ENCODE measurements at regions not wholly inside any gene's neighbourhood (a gene's known extent, or its start where the extent isn't known, plus 50 kb on each side); places are given as distances from the start of the nearest gene placed in this dataset.

- Mint-ChIP-seq H3K4me1 (ENCODE audit: low read depth) (no peaks in the 10 kb centered on the region), H3K4me3 (no peak overlapping the region), H3K36me3 (ENCODE audit: low read depth) (peaks cover 1% of the 10 kb centered on the region), H3K27ac (no peak overlapping the region), H3K27me3 (ENCODE audit: low read depth) (no peaks in the 10 kb centered on the region), H3K9me3 (peaks cover 11% of the 10 kb centered on the region)
- no peak for DNase-seq
- intact Hi-C loops (cut with micrococcal nuclease) = no loop called here
- CTCF ChIA-PET = interaction anchor here (0.6 kb wide), 1 partner anchor 310 kb away, joined by 4 read pairs; no protein-coding TSS in a partner anchor
These were observed 199.9 kb downstream of the RNF144A start for GRCh38 chr2:7117076-7117475.

DNA sequence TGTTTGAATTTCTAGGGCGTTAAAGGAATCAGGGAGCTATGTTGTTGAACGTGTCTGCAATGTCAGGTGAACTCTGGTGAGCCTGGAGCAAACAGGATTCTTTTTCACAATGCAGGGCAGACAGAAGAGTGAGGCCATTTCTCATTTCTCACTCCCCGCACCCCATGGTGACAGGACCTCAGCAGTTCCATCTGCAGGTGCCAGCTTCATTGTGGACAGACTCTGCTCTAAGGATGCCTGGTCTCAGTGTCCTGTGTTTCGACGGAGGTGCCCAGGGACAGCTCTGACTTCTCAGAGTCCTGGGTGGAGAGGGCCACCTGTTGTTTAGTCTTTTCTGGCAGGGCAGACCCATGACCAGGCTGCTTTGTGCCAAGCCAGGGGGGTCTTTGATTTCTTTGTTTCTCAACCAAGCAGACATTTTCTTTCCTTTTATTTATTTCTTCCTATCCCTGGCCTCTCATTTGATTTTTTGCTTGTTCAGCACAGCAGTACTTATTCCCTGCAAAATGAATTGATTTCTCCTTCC is 201.5 kb downstream of the RNF144A start:
- H3K27ac Mint-ChIP-seq = no peak overlapping the region
- intact Hi-C loops (cut with micrococcal nuclease) = no loop called here
- CTCF ChIA-PET = no interaction called here

DNA sequence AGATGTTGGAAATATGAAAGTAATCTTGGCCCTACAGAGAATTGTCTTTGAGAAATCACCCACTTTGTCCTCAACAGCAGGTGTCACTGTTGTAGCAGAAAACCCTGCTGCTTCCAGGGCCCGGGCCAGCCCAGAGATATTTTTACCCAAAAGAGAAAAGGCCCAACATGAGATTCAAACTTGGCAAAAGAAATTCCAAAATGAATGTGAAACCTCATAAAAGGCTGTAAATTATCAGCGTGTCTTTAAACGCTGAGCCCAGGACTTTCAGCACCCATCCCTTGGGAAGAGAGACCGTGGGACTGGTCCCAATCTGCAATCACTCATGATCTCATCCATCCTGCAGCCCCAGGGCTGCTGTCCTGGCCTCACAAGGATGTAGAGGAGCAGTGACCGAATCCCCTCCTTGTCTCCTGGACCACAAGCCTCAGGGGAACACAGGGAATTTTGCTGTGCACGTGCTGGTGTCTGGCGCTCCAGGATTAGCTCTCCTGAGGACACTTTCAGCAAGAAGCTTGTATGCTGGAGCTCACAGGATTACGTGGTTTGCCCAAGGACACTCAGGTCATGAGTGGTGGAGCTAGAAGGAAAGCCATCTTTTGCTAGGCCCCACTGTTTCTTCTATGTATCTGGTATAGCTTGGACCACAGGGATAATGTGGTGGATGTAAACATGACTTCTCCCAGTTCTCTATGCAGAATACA is 202.1 kb downstream of the RNF144A start:
- Mint-ChIP-seq H3K4me3 (no peak overlapping the region), H3K4me1 (ENCODE audit: low read depth) (no peaks in the 10 kb centered on the region), H3K9me3 (peaks cover 2% of the 10 kb centered on the region), H3K36me3 (ENCODE audit: low read depth) (peaks cover 4% of the 10 kb centered on the region), H3K27me3 (ENCODE audit: low read depth) (no peaks in the 10 kb centered on the region), H3K27ac (no peak overlapping the region)
- intact Hi-C loops (cut with micrococcal nuclease) = no loop called here
- peak; percentile 44 for DNase-seq
- CTCF ChIA-PET = interaction anchor here (0.7 kb wide), 1 partner anchor 308 kb away, joined by 3 read pairs; no protein-coding TSS in a partner anchor

More for the DNA sequence above, 201.5 kb downstream of the RNF144A start:
- H3K27me3 Mint-ChIP-seq (ENCODE audit: low read depth) = no peaks in the 10 kb centered on the region
- DNase-seq = no peak
- peaks cover 1% of the 10 kb centered on the region for H3K36me3 Mint-ChIP-seq (ENCODE audit: low read depth)
- H3K9me3 Mint-ChIP-seq = peaks cover 6% of the 10 kb centered on the region
- no peak overlapping the region for H3K4me3 Mint-ChIP-seq
- H3K4me1 Mint-ChIP-seq (ENCODE audit: low read depth) = no peaks in the 10 kb centered on the region

DNA sequence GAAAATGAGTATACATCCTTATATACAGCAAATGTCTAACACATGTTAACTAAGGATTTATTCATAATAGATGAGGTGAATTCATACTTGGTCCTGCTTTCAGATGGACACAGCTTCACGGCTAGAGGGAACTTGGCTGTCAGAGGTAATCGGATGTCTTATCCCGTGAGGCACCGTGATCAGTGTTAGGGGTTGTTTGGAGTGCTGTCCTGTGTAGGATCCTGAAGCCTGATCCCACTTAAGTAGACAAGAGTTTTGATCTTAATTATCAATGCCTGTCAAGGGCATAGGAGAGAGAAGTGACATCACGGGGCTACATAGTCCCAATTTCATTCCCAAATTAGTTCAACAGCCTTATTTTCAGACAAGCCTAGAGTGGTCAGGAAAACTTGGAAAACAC is 204.6 kb downstream of the RNF144A start:
- CTCF ChIA-PET = no interaction called here
- intact Hi-C loops (cut with micrococcal nuclease) = loop anchor here (5.0 kb wide), 1 partner anchor 1565 kb away; no protein-coding TSS in a partner anchor
- H3K4me1 Mint-ChIP-seq (ENCODE audit: low read depth) = no peaks in the 10 kb centered on the region

GRCh38 chr2:7127156-7127555 is 209.9 kb downstream of the RNF144A start:
- H3K36me3 Mint-ChIP-seq (ENCODE audit: low read depth) = peaks cover 4% of the 10 kb centered on the region
- H3K9me3 Mint-ChIP-seq = peaks cover 3% of the 10 kb centered on the region
- H3K4me3 Mint-ChIP-seq = no peak overlapping the region
- no peak for DNase-seq
- peaks cover 3% of the 10 kb centered on the region for H3K4me1 Mint-ChIP-seq (ENCODE audit: low read depth)
- intact Hi-C loops (cut with micrococcal nuclease) = no loop called here
- H3K27ac Mint-ChIP-seq = no peak overlapping the region
- no peaks in the 10 kb centered on the region for H3K27me3 Mint-ChIP-seq (ENCODE audit: low read depth)
- CTCF ChIA-PET = no interaction called here

More for the DNA sequence above, 204.6 kb downstream of the RNF144A start:
- H3K27me3 Mint-ChIP-seq (ENCODE audit: low read depth) = no peaks in the 10 kb centered on the region
- DNase-seq = no peak
- H3K36me3 Mint-ChIP-seq (ENCODE audit: low read depth) = peaks cover 4% of the 10 kb centered on the region
- H3K27ac Mint-ChIP-seq = no peak overlapping the region
- H3K9me3 Mint-ChIP-seq = peaks cover 3% of the 10 kb centered on the region
- no peak overlapping the region for H3K4me3 Mint-ChIP-seq

GRCh38 chr2:7127687-7128086 is 210.5 kb downstream of the RNF144A start:
- H3K36me3 Mint-ChIP-seq (ENCODE audit: low read depth) = peaks cover 4% of the 10 kb centered on the region
- intact Hi-C loops (cut with micrococcal nuclease) = no loop called here
- no peak for DNase-seq
- H3K4me3 Mint-ChIP-seq = no peak overlapping the region
- peaks cover 3% of the 10 kb centered on the region for H3K4me1 Mint-ChIP-seq (ENCODE audit: low read depth)
- H3K27me3 Mint-ChIP-seq (ENCODE audit: low read depth) = no peaks in the 10 kb centered on the region
- peaks cover 3% of the 10 kb centered on the region for H3K9me3 Mint-ChIP-seq
- H3K27ac Mint-ChIP-seq = no peak overlapping the region
- CTCF ChIA-PET = no interaction called here

DNA sequence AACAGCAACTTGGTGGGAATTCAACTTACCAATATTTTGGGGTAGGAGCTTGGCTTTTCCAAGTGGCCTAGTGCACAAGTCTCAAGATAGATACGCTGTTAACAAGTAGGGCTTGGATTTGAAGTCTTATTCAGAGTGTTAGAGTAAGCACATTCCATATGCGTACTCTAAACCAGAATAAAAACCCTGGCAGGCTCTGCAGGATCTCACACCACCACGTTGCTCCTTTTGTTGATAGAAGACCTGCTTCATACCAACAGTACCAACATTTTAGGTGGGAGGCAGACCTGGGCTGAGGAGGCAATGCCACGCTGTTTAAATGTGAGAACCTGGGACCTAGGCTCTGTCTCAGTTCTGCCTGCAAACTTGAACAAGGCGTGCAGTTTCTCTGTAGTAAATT is 214.0 kb downstream of the RNF144A start:
- H3K36me3 Mint-ChIP-seq (ENCODE audit: low read depth) = peaks cover under 1% of the 10 kb centered on the region
- H3K4me3 Mint-ChIP-seq = no peak overlapping the region
- H3K27ac Mint-ChIP-seq = no peak overlapping the region
- CTCF ChIA-PET = no interaction called here
- intact Hi-C loops (cut with micrococcal nuclease) = no loop called here
- H3K9me3 Mint-ChIP-seq = peaks cover under 1% of the 10 kb centered on the region
- no peaks in the 10 kb centered on the region for H3K27me3 Mint-ChIP-seq (ENCODE audit: low read depth)
- H3K4me1 Mint-ChIP-seq (ENCODE audit: low read depth) = peaks cover 3% of the 10 kb centered on the region
- no peak for DNase-seq

GRCh38 chr2:7132753-7133152 is 215.5 kb downstream of the RNF144A start:
- CTCF ChIA-PET = no interaction called here

DNA sequence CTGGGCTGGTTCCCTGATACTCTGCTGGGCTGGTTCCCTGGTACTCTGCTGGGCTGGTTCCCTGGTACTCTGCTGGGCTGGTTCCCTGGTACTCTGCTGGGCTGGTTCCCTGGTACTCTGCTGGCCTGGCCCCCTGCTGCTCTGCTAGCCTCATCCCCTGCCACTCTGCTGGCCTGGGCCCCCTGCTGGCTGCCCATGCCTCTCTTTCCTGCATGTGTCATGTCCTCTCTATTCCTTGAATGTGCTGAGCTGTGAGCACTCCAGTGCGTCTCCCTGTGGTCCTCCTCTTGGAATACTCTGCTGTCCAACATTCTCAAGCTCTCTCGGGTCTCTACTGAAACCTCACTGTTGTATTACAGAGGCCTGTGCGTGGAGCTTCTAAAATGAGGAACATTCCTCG is 216.3 kb downstream of the RNF144A start:
- intact Hi-C loops (cut with micrococcal nuclease) = no loop called here
- no peak overlapping the region for H3K27ac Mint-ChIP-seq
- H3K9me3 Mint-ChIP-seq = no peaks in the 10 kb centered on the region
- H3K4me3 Mint-ChIP-seq = no peak overlapping the region
- no peaks in the 10 kb centered on the region for H3K27me3 Mint-ChIP-seq (ENCODE audit: low read depth)
- CTCF ChIA-PET = no interaction called here
- no peak for DNase-seq
- peaks cover under 1% of the 10 kb centered on the region for H3K4me1 Mint-ChIP-seq (ENCODE audit: low read depth)
- no peaks in the 10 kb centered on the region for H3K36me3 Mint-ChIP-seq (ENCODE audit: low read depth)

More at GRCh38 chr2:7132753-7133152, 215.5 kb downstream of the RNF144A start:
- H3K27me3 Mint-ChIP-seq (ENCODE audit: low read depth) = no peaks in the 10 kb centered on the region
- H3K36me3 Mint-ChIP-seq (ENCODE audit: low read depth) = no peaks in the 10 kb centered on the region
- no peak overlapping the region for H3K4me3 Mint-ChIP-seq
- intact Hi-C loops (cut with micrococcal nuclease) = no loop called here
- H3K27ac Mint-ChIP-seq = no peak overlapping the region
- no peaks in the 10 kb centered on the region for H3K9me3 Mint-ChIP-seq
- peaks cover 3% of the 10 kb centered on the region for H3K4me1 Mint-ChIP-seq (ENCODE audit: low read depth)
- no peak for DNase-seq

DNA sequence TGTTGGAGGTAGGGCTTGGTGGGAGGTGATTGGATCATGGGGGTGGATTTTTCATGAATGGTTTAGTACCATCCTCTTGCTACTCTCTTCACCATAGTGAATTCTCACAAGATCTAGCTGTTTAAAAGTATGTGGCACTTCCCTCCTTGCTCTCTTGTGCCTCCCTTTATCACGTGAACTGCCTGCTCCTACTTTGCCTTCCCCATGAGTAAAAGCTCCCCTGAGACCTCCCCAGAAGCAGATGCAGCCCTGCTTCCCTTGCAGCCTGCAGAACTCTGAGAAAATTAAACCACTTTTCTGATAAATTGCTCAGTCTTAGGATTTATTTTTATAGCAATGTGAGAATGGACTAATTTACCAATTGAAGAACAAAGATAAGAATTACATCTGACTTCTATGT is 223.1 kb downstream of the RNF144A start:
- intact Hi-C loops (cut with micrococcal nuclease) = no loop called here
- CTCF ChIA-PET = no interaction called here
- H3K27me3 Mint-ChIP-seq (ENCODE audit: low read depth) = no peaks in the 10 kb centered on the region
- H3K4me1 Mint-ChIP-seq (ENCODE audit: low read depth) = no peaks in the 10 kb centered on the region
- DNase-seq = no peak
- H3K27ac Mint-ChIP-seq = no peak overlapping the region
- H3K36me3 Mint-ChIP-seq (ENCODE audit: low read depth) = peaks cover 15% of the 10 kb centered on the region
- H3K9me3 Mint-ChIP-seq = peaks cover 24% of the 10 kb centered on the region
- H3K4me3 Mint-ChIP-seq = no peak overlapping the region

DNA sequence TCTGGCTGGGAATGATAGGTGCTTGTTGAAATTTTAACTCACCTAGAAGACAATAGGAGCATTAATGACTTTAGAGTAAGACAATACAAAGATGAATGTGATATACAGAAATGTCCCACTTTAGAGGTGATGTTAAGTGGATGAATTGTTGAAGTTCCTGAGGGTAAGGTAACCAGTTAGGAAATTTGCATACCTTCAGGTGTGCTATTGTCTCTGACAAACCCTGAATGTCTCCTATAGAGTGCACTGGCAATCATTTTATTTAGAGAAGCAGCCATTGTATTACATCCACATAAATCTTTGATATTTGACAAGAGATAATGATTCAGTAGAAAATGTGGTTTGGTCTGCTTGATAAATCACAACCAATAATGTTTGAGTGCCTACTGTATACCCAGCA is 228.5 kb downstream of the RNF144A start:
- DNase-seq = no peak
- Mint-ChIP-seq H3K4me1 (ENCODE audit: low read depth) (no peaks in the 10 kb centered on the region), H3K27ac (no peak overlapping the region), H3K9me3 (peaks cover 24% of the 10 kb centered on the region), H3K36me3 (ENCODE audit: low read depth) (peaks cover 20% of the 10 kb centered on the region), H3K4me3 (no peak overlapping the region), H3K27me3 (ENCODE audit: low read depth) (no peaks in the 10 kb centered on the region)
- CTCF ChIA-PET = no interaction called here
- intact Hi-C loops (cut with micrococcal nuclease) = no loop called here

GRCh38 chr2:7146151-7146550 is 228.9 kb downstream of the RNF144A start:
- Mint-ChIP-seq H3K9me3 (peaks cover 23% of the 10 kb centered on the region), H3K4me1 (ENCODE audit: low read depth) (no peaks in the 10 kb centered on the region), H3K36me3 (ENCODE audit: low read depth) (peaks cover 21% of the 10 kb centered on the region), H3K4me3 (no peak overlapping the region), H3K27me3 (ENCODE audit: low read depth) (no peaks in the 10 kb centered on the region), H3K27ac (no peak overlapping the region)
- CTCF ChIA-PET = no interaction called here
- intact Hi-C loops (cut with micrococcal nuclease) = no loop called here
- DNase-seq = no peak

GRCh38 chr2:7154656-7155055 is 237.4 kb downstream of the RNF144A start:
- CTCF ChIA-PET = no interaction called here

More at GRCh38 chr2:7154656-7155055, 237.4 kb downstream of the RNF144A start:
- H3K9me3 Mint-ChIP-seq = peaks cover 15% of the 10 kb centered on the region
- H3K27me3 Mint-ChIP-seq (ENCODE audit: low read depth) = no peaks in the 10 kb centered on the region
- no peak overlapping the region for H3K4me3 Mint-ChIP-seq
- H3K4me1 Mint-ChIP-seq (ENCODE audit: low read depth) = no peaks in the 10 kb centered on the region
- no peak overlapping the region for H3K27ac Mint-ChIP-seq
- no peak for DNase-seq
- intact Hi-C loops (cut with micrococcal nuclease) = no loop called here
- H3K36me3 Mint-ChIP-seq (ENCODE audit: low read depth) = peaks cover 23% of the 10 kb centered on the region

Measured in activated naive CD4-positive, alpha-beta T cell treated with anti-CD3 and anti-CD28 coated beads for 36 hours (primary cell).